ENCODE measurements at regions not wholly inside any gene's neighbourhood (a gene's known extent, or its start where the extent isn't known, plus 50 kb on each side); places are given as distances from the start of the nearest gene placed in this dataset.
"Not testable (repeated sequence)": the region's sequence is repeated elsewhere in the genome, so short reads cannot be mapped to it uniquely, and the experiment has no call there.

DNA sequence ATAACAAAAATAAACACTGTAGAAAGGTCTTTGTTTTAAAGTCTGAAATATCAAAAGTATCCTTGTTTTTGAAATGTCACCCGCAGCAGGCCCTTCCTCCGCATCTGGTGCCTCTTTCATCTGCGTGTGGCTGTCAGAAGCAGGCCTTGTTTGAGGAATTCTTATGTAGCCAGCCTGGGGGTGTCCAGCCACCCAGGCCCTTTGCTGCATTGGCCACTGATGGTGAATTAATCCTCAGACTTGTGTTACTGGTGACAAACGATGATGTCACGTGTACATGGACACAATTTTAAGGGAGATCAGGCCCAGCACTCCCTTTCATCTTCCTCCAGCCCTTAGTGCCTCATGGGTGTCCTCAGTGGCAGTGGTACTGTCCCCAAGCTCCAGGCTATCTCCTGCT, 208.0 kb upstream of the GALNT2 start:
- no peak for DNase-seq (ENCODE audit: low read depth)

DNA sequence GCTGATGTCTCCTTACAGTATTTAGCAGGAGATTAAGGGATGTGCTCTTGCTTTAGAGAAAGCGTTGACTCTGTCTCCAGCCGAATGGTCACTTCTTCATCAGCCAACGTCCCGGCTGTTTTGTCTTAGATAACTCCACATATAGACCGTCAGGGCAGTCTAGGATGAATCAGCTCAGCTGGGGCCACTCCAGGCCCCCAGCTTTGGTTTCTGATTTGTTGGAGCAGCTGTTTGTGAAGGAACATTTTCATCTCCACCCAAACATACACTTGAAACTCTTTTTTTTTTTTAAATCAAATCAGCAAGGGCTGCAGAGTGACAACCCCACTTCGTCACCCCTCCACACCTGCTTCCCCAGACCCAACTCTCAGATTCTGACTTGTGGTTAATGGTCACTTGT, 206.1 kb upstream of the GALNT2 start:
- DNase-seq (ENCODE audit: low read depth): no peak

DNA sequence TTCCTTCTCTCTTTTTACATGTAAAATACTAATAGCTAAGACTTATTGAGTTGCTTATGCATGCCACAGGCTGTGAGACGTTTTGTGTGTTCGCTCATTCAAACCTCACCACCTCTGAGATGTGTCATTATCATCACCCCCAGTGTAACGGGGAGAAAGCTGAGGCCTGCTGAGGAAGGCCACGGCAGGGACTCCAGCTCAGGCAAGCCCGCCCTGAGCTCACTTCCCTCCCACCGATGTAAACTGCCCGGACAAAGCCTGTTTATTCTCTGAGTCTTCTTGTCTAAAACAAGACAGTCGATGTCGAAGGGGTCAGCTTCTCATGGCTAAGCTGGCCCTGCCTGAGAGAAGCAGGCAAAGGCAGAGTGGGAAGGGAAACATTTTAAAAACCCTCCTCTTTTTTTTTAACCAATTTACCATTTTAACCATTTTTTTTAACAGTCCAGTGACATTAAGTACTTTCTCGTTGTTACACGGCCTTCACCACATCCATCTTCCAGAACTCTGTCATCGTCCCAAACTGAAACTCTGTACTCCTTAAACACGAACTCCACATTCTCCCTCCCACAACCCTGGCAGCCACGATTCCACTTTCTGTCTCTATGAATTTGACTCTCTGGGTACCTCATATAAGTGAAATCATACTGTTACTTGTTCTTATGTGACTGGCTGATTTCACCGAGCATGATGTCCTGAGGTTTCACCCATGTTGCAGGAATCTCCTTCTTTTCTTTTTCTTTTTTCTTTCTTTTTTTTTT, 204.8 kb upstream of the GALNT2 start:
- no peak for DNase-seq (ENCODE audit: low read depth)

DNA sequence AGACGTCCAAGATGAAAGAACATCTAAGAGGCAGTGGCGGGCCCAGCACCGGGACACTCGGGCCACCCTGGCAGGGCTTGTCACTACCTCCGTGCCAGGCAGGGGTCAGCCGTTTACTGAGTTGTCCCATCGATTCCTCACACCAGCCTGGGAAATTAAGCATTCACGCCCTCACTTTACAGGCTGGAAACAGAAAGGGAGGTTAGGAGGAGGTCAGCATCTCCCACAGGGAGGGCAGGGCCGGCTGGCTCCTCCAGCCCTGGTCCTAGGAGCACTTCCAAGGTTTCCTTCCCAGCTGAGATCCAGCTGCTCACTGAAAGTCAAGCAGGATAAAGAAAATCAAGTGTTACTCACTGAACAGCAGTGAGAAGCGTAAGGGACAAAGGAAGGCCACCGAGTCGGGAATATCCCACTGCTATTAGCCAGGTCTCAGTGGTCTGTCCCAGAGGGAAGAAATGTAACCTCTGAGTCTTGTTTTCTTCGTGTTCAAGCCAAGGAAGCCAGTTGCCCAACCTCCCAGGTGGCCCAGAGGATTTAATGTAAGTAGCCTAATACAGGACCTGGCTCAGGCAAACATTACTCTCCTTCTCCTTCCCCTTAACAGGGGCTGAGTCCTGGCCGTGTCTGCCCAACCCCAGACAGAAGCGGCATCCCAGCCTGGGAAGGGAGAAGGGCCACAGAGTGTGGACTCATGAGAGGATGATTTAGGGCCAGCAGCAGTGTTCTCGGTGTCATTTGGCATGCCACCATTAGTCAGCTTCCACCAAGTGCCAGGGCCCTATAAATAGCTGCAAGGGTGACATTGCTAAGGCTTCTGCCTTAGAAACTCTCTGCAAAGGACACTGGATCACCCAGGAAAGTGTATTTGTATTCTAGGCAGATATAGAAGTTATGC, 203.1 kb upstream of the GALNT2 start:
- no peak for DNase-seq (ENCODE audit: low read depth)

DNA sequence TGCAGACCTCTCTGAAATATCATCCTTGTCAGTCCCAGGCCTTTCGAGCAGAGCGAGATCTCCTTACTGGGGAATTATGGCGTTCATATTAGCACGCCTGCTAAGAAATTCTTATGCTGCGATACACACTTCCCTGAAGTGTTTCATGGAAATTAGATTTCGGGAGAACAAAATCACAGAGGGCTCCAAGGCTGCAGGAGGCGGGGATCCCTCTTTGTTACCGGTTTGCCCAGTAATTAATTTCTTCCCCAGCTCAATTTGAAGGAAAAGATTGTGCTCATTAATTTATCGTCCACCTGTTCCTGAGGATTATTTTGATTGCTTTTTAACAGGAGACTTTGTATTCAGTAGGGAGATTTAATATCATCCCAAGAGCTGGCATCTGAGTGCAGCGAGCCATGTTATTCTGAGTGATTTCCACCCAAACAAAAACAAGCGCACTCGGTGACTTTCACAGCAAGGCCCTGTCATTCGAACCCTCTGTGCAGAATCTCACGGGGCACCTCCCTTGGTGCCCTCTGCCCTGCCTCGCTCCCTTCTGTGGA, 202.3 kb upstream of the GALNT2 start:
- DNase-seq (ENCODE audit: low read depth): no peak

DNA sequence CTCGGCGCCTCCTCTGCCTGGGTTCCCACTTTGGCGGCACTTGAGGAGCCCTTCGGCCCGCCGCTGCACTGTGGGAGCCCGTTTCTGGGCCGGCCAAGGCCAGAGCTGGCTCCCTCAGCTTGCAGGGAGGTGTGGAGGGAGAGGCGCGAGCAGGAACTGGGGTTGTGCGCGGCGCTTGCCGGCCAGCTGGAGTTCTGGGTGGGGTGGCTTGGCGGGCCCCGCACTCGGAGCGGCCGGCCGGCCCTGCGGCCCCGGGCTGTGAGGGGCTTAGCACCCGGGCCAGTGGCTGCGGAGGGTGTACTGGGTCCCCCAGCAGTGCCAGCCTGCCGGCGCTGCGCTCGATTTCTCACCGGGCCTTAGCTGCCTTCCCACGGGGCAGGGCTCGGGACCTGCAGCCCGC, 201.7 kb upstream of the GALNT2 start:
- not testable (repeated sequence) for DNase-seq (ENCODE audit: low read depth)

DNA sequence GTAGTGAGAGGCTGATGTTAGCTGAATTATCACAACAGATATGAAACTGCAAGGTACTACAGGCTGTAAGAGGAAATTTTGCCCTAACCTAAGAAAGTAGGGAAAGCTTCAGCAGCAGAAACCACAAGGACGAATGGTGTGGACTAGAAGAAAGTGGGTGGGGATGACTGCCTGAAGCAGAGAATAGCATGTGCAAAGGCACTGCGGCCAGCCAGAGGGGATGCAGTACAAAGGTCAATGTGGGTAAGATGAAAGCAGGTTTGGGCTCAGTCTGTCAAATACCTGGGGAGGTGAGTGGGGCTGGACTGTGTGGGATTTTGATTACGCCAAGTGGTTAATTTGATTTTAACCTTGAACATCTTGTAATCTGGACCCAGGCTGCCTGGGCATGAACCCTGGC, 199.3 kb upstream of the GALNT2 start:
- DNase-seq (ENCODE audit: low read depth): no peak

DNA sequence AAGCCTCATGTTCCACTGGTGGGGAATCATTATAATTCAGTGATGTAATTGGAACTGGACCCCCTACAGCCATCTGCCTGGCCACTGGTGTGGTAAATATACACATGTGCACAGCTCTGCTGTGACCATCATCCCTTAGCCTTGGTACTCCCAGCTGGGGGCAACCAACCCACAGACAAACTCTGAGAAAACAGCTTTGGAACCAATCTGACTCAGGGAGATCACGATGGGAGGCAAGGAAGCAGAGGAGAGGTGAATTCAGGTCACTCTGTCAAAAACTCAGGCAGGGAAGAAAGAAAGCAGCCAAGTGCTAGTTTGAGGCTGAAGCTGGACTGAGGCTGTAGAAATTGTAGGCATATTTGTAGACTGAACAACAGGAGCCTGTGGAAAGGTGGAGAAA, 197.8 kb upstream of the GALNT2 start:
- no peak for DNase-seq (ENCODE audit: low read depth)

DNA sequence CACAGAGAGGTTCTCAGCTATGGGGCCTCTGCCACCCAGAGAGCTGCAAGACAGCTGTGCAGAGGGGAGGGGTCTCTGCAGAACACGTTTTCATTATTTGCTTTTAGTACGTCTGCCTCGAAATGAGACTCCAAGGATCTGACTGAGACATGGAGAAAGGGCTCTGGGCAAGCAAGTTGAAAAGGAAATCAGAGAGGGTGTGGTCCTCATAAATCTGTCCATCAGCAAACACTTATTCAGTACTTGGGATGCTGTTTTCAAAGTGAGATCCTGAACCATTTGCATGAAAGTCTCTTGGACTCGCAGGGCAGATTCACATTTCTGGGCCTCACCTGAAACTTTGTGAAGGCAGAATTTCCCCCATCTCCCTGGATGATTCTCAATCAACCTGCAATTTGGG, 197.4 kb upstream of the GALNT2 start:
- no peak for DNase-seq (ENCODE audit: low read depth)

DNA sequence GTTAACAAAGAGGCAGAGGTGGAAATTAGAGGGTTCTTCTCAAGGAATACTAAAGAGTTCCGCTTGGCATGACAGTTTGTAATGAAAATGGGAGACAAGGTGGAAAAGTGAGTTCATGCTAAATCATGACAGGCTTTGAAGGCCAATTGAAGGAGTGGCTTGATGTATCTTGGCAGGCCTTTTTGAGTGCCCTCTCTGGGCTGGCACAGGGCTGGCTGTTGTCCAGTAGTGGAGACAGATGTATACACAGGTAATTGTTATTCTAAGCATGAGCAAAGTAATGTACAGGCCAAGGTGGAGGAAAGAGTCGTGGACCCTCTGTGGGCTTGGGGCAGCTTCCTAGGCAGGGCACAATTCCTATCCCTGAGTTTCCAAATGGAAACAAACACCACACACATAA, 196.7 kb upstream of the GALNT2 start:
- DNase-seq (ENCODE audit: low read depth): no peak

DNA sequence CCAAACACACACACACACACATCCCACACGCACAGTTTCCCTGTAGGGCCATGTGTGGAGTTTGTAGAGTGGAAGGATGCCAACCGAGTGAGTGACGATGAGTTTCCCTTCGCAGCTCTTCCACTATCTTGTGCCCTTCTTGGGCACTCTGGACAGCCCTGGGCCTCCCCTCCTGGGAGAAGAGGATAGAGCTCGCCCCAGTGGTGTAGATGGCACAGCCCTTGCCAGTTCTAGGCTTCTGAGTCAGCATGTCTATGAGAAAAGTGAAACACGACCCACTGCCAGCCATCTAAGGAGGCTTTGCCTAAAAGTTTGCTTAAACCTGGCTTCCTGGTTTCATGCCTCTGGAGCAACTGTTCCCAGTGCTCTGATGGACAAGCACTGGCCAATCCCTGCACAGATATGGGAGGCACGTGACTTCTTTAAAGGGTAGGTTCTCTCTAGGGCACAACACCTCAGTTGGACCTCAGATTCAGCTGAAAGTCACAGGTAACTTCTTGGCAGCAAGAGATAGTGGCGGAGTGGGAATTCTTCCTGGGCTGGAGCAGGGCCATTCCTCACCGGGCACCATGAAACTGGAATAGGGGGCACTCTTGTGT, 195.9 kb upstream of the GALNT2 start:
- DNase-seq (ENCODE audit: low read depth): no peak

DNA sequence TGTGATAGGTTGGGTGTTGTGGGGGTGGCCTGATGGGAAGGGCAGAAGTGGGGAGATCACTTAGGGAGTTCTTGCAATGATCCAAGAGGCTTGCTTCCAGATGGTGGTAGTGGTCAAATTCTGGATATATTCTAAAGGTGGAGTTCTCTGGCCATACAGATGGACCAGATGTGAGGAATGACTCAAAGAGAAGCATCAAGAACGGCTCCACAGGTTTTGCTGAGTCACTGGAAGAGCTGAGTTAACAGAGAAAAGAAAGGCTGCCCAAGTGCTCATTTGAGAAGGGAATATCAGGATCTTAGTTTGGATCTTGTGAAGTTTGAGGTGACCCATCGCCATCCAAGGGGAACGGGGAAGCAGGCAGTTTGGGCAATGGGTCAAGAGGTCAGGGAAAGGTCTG, 192.9 kb upstream of the GALNT2 start:
- DNase-seq (ENCODE audit: low read depth): no peak

DNA sequence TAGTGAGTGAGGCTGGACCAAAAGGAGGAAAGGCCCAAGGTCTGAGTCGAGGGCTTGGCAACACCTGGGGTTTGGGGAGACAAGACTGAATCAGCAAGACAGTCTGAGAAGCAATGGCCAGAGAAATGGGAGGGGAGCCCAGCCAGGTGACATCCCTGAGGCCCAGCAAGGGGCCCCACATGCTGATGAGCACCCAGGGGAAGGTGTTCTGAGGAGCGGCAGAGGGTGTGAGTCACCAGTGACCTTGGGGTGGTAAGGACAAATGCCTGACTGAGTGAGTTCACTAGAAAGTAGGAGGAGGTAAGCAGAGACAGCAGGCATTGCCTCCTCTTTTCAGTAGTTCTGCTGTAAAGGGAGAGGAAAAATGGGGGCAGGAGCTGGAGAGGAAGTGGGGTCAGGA, 192.4 kb upstream of the GALNT2 start:
- no peak for DNase-seq (ENCODE audit: low read depth)

DNA sequence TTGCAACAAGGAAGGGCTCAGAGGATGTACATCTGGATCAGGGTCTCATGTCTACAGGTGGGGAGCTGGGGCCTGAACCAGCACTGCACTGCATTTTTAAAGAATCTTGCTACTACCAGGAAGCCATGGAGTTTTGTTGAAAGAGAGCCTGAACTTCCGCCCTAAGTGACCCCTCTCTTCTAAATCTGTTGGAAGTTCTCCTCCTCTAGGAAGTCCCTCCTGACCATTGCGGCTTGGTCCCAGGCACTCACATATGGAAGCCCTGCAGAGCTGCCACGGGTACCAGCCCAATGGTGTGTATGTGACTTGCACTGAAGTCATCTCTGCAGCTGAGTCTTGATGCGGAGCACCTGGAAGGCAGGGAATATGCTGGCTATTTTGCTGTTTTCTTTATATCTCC, 192.0 kb upstream of the GALNT2 start:
- no peak for DNase-seq (ENCODE audit: low read depth)

DNA sequence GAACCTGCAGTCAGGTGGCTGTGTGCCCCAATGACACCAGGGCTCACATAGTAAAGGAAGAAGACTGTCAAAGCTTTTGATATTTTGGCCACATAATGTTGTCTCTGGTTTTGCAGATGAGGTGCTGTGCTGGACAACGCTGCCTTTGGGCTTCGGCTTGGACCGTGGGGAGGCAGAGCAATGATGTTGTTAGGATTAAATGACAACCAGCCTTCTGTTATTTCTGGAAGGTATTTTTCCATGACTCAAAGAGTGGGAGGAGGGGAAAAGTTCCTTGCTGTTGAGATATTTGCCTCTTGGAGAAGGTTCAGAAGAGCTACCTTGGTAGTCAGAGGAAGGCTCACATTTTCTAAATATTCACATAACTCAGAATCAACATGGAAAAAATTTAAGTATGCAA, 187.3 kb upstream of the GALNT2 start:
- no peak for DNase-seq (ENCODE audit: low read depth)

DNA sequence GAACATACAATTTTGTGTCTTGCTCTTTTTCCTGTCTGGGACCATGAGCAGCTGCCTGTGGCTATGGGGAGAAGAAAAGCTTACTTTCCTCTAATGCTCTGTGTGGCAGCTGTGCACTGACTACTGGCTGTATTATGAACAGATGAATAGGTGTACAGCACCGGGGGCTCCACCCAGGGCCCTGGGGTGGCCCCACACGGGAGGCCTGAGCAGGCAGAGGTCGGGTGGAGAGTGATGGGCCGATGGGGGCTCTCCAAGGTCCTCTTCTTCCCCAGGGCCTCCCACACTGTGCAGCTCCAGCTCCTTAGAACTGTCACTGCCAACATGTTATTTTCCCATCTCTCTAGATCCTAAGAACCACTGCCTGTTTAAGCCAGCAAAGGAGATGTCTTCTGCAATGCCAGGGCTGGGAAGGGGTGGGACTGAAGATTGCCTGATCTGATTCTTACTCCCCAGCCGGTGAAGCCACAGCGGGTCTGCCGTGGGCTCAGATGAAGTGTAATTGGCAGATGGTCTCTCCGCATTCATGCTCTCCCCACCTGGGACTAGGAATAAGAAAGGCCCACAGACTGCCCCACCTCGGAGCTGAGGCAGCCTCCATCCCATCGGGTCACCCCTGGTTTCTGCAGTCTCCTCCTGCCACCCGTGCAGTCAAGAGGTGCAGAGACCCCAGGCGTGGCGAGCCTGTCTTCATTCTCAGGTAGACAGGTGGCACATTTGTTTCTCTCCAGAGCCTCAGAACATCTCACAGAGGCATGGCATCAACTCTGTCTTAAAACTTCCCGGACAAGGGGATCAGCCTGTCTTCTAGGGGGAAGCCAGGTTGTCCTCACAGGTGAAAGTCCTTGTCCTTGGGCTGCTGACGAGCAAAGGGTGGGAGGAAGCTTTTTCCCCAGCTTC, 186.5 kb upstream of the GALNT2 start:
- DNase-seq (ENCODE audit: low read depth): no peak

DNA sequence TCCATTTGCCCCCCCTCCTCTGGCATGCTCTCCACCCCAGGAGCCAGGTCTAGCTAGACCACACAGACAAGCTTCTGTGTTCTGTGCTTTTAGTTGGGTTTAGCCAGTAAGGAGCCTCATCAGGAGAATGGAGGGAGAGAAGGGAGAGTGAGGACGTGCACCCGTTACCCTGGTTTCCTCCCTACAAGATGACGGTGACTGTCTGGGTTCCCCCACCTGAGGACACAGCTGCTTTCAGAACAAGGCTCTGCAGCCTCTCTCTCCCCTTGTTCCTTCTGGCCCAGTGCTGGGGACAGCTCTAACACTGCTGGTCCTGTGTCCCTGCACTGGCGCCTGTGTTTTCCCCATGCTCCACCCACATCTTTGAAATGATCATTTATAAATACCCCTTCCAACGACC, 184.4 kb upstream of the GALNT2 start:
- no peak for DNase-seq (ENCODE audit: low read depth)

DNA sequence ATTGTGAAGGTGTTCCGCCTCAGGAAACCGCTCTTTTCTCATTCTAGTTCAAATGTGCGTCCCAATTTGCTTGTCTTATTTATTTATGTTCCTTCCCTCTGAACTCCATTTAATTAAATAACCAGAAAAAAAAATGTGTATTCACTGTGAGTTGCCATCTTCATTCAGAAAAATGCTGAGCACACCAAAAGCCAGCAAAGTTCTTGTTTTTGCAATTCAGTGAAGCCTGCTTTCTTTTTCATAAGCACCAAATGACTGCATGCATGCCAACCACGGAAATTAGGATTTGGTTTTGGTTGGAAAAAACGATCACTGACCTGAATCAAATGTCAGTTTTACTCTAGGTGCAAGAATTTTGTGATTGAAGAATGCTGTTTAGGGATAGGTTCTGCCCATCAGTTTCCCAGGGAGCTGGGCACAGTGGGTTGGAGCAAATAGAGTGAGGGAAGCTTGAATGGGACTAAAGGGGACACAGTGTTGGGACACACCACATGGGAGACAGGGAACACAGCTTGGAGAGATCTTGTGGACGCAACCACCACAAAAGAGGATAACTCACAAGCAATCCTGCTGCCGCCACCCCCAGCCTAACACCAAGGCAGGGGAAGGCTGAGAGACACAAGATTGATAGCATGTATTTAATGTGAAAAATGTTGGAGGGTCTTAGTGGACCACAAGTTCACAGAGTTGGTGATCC, 183.4 kb upstream of the GALNT2 start:
- no peak for DNase-seq (ENCODE audit: low read depth)

DNA sequence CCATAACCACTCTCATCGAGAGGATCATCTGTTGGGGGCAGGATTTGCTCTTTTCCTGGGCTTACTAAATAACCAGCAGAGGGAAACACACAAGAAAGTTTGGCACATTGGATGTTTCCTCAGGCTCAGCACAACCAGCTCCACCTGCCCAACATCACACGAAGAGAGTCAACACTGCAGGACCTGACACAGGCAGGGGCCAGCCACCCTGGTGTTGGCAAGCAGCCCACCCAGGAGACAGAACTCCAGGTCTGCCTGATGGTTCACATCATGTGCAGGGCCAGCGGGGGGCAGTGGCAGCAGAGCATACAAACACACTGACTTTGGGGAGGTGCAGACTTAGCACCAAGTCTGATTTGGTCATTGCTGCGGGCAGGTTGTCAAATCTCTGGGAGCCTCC, 182.3 kb upstream of the GALNT2 start:
- DNase-seq (ENCODE audit: low read depth): no peak

DNA sequence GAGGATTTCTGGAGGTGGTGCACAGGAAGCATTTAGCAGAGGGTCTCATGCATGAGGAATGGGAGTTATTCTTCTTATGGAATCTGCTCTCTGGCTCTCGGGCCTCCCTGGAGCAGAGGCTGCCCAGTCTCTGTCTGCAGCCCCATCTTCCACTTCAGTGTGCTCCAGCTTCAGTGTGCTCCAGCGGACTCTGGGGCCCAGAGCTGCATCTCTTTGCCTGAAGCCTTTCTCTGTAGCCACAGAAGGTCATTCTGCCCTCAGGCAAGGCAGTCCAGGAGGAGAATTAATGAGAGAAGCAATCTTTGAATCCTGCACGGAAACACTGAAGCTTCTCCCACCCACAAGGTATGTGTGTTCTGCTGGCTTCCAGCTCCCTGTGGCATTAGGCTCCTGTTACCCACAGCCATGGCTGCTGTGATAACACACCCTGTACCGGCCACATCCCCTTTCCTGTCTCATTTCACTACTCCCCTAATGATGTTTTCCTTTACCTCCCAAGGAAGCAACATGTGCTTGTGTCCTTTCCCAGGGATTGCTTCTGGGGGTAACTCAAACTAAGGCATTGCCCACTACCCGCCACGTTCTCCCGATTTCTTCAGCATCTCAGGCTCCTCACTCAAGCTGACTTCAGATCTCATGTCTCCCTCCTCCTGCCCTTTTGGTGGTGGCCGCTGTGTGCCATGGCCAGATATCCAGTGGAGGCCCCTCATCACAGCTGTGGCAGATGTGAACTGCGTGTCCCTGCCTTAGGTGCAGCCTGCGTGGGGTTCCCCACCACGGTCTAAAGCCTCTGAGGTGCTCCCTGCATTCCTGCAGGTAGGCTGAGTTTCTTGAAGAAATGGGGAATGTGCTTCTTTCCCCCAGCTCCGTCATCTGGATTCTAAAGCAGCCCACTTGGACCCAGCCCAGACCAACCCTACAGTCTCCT, 181.2 kb upstream of the GALNT2 start:
- no peak for DNase-seq (ENCODE audit: low read depth)

Measured in activated T-helper 1 cell treated with Interleukin-2 at 50 U/mL for 16 hours (primary cell).